ENCODE measurements at regions not wholly inside any gene's neighbourhood (a gene's known extent, or its start where the extent isn't known, plus 50 kb on each side); places are given as distances from the start of the nearest gene placed in this dataset.

DNA sequence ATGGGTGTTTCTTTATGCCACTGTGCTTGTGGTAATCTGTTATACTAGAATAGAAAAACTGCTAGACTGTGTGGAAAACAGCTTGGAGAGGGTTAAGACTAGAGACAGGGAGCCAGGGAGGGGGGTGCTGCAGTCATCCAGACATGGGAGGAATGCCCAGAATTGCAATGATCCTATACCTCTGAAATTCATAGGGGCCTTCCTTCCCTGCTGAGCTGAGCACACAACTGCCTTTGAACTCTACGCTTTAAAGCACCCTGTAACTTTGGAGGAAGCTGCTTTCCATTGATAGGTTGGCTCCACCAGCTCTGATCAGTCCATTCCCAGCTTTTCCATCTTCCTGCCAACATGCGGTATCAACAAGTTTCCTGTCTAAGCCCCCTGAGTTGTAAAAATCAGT, 155.9 kb upstream of the RASGEF1B start:
- DNase-seq = no peak
- no peak for ATAC-seq

DNA sequence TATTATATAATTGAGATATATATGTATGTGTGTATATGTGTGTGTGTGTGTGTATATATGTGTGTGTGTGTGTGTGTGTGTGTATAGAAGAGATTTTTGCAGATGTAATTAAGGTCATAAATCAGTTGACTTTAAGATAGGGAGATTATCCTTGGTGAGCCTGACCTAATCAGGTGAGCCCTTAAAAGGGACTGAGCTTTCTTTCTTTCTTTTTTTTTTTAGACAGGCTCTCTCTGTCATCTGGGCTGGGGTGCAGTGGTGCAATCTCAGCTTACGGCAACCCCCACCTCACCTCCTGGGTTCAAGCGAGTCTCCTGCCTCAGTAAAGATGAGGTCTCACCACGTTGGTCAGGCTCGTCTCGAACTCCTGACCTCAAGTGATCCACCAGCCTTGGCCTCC, 155.1 kb upstream of the RASGEF1B start:
- ATAC-seq = no peak
- no peak for DNase-seq

DNA sequence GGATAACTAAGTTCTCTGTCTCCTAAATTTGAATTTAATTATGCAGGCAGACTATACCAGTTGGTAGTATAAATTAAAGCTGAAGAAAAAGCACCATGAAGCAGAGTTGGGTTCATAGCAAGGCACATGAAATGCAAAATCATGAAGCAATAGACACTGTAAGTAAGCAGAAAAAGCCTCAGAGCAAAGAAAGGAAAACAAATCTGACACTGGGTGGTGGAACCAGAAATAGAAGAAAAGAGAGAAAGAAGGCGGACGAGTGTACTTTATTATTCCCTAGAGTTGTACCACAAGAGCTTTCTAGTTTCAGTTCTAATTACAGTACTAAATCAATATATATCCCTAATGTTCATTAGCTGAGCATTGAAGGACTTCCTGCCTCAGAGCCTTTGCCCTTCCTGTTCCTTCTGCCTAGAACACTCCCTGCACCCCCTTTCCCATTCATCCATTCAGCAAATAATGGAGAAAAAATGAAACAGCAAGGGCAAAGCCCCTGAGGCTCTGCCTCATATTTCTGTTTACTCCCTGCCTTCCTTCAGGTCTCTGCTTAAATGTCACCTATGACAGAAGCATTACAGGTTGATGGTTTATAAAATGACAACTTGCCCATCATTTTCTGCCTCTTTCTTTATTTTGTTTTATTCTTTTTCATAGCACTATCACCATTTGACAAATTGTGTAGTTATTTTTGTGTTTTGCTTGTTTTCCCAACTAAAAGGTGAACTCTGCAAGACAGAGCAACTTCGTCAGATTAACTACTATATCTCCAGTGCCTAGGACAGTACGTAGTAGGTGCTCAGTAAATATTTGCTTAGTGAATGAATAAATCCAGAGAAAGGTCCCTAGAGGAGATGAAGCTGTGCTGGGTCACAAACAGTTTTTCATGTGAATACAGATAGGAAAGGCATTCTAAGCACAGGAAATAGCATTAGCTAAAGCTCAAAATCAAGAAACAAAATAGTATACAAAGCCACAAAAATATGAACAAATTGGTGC, 154.0 kb upstream of the RASGEF1B start:
- ATAC-seq (no peak), DNase-seq (no peak)

DNA sequence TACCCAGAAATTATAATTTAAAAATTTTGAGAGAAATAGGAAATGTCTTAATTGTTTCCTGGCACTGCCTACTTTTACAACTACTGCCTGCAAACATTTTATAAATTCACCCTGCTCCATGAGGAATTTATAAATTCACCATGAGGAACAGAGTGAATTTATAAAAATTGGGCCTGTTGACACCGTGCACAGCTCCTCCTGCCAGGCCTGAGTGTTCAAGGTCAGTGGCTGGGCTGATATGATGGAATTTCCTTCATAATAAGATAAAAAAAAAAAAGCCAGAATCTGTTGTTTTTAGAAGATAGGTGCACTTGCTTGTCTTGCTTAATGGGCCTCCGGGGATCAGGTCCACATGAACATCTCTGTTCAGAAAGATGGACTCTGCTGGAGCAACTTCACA, 151.7 kb upstream of the RASGEF1B start:
- no peak for ATAC-seq
- DNase-seq = no peak

DNA sequence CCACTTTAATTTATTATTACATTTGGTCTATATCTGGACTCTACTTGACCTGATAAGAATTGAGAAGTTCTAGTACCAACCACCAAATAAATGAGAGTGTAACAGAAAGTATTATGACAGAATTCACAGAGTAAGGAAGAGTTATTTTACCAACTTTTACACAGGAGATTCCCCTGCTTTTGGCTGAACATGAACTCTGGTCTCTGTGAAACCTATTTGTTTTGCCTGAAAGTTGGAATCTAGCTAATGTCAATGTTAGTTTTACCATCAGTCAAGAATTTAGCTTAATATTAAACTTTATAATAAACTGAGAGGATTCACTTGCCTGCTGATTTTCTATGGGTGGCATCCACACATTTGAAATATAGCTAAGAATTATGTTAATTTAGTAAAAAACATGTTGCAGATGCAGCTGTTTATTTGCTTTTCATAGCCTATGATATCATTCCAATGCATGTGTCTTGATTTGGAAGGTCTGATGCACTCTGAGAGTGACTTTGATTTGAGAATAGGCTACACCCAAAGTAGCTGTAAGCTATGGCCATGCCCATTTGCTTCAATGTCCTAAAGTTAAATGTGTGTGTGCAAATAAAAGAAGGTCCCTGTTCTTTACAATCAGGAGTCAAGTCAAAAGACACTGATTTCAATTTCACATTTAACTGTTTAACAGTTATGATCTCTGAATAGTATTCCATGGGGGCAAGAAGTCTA, 150.9 kb upstream of the RASGEF1B start:
- DNase-seq (no peak), ATAC-seq (no peak)

DNA sequence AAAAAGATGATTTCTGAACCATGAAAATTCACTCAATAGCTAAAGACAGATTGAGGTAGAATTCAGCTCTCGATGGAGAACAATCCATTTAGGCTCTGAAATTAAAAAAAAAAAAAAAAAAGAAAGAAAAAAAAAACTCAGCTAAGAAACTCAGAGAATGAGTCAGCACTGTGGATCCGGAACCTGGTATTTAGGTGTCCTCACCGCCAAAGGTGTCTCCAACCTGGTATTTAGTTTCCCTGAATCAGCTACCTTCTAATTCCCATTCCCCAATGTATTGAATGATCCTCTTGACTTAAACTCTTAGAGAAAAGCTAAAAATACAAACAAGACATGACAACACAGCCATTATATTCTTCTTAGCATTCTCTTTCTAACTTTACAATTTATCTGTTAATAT, 150.3 kb upstream of the RASGEF1B start:
- no peak for DNase-seq
- ATAC-seq = no peak

DNA sequence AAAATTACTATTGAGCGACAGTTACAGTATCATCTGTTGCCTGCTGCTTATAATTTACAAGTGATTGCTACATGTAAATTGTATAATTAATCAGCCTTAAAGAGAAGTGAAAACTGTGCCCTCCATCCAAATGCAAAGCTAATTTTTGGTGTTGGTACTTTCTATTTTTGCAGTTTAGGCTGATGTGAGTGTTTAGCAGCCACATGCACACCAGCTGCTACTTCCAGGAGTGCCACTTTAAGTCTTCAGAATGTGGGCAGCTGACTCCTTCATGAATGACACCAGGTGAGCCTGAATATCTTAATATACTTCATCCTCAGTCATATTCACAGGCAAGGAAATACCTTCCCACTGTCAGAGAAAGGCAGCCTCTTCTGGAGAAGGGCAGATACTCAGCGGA, 149.8 kb upstream of the RASGEF1B start:
- DNase-seq (no peak), ATAC-seq (no peak)

DNA sequence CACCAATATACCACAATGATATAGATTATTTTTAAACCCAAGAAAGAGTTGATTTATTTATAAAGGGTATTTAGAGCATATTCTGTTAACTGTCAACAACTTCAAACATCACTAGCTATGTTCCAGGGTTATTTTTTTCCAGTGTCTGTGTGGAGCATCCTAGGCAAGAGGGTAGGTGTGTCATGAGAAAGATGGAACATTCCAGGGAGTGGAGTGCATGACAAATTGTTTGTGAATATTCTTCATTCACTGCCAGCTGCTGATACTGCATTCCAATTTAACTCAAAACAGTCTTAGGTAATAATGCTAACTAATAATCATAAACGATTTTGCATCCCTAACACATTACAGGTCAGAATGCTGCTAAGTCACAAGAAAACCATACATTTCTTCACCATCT, 148.7 kb upstream of the RASGEF1B start:
- ATAC-seq = no peak
- no peak for DNase-seq

DNA sequence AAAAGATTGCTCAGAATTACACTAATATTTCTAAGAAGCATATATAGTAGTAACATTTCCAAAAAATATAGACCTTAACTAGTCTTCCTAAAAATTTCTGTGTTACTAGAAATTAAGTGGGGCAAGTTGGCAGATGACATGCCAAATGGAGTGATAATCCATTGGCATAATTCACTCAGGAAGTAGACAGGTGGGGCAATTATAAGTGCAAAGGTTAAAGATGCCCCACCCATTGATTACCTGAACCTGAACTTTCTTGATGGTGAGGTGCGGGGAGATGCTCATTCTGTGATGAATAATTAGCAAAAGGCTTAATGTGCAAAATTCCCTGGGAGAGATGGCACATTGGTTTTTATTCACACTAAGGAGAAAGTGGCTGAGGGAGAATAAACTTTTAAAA, 145.8 kb upstream of the RASGEF1B start:
- ATAC-seq (no peak), DNase-seq (no peak)

DNA sequence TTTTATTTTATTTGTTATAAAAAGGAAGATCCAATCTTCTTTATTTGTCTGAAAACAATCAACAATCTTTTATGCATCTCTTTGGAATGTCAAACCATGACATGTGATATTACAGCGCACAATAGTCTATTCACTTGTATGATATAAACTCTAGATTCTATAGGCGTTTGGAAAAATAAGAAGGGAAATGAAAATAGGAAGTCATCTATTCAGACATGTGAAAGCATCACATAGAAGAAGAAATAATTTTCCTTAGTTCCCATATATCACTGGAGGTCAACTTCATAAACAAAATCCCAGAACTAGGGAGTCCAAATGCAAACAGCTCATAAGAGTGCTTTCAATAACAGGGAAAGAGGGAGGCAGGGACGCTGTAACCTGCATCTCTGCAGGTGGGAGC, 139.5 kb upstream of the RASGEF1B start:
- ATAC-seq = no peak
- DNase-seq = no peak

DNA sequence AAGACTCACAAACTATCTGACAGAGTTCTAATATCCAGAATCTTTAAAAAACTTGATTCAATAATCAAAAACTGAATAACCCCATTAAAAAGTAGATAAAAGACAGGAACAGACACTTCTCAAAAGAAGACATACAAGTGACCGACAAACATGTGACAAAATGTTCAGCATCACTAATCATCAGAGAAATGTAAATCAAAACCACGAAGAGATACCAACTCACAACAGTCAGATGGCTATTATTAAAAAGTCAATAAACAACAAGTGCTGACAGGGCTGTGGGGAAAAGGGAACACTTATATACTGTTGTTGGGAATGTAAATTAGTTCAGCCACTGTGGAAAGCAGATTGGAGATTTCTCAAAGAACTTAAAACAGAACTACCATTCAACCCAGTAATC, 138.1 kb upstream of the RASGEF1B start:
- ATAC-seq (no peak), DNase-seq (no peak)

DNA sequence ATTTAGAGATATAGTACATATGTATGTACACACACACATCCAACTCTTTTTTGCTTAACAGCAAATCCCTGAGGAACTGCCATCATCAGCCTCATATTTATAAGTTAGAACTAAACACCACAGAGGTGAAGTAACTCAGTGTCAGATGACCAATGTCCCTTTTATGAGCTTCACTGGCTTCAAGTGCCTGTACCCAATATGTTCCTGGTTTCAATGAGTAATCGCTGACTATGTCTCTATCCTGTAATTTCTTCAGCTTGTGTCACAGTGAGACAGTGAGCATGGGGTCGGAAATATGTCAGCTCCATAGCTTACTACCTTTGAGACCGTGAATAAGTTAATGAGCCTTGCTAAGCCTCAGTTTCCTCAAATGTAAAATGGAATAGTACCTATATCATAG, 136.2 kb upstream of the RASGEF1B start:
- ATAC-seq (no peak), DNase-seq (no peak)

DNA sequence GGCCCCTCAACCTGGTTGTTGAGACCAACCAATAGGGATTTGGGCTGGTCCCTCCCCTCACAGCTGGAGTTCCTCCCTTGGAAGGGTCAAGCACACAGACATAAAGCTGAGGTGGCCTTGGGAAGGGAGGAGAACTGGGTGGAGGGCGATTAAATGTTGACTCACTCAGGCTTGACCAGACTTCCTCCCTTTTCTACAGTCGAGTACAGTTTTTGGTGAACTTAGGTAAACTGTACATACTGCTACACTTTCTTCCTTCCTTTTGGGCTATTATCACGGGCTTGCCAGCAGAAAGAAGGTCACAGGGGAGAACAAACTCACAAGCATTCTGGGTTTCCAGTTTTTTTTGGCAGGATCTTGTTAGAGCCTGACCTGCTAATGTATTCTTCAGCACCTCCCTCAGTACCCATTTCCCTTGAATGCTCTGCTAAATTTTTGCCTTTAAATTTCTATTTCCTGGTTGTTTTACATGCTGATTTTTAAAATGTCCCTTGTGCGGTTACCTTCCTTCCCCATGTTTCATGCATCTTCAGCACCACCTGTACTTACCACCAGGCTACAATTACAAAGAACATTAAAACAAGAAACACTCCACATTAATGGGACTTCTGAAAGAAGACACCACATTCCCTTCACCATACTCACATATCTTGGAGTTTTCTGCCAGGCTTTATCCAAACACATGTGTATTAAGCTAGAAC, 135.2 kb upstream of the RASGEF1B start:
- no peak for DNase-seq
- no peak for ATAC-seq

DNA sequence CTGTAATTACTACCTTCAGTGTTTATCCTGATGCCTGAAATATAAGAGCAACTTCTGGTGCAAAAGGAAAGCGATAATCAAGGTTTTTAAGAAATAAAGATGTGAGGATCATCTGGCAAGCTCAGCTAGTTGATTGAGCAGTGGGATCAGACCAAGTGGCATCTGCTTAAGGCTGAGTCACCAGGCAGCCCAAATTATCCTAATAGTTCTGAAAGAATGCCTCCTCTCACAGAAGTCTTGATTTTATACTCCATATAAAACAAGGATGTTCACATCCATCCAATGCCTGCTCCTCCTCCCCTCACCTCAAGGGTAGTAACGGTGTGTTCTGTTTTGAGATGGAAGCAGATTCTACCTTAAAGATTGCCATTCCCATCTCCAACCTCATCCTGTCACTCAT, 134.5 kb upstream of the RASGEF1B start:
- ATAC-seq (no peak), DNase-seq (no peak)

DNA sequence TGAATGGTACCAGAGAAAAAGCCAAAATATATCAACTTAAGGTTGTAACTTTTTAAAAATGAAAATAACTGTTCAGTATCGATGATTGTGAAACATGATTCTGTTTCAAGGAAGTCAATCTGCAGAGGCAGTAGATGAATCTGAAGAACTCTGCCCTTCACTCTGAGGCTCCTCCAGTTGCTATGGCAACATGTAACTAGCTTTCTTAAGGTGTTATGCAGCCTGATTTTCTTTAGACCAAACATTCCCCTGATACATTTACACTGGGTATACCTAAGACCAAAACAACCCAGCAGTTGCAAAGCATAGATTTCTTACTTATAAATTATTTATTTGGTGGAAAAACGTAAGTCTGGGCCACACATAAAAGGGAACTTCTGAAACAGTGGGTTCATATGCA, 133.6 kb upstream of the RASGEF1B start:
- ATAC-seq (no peak), DNase-seq (no peak)

DNA sequence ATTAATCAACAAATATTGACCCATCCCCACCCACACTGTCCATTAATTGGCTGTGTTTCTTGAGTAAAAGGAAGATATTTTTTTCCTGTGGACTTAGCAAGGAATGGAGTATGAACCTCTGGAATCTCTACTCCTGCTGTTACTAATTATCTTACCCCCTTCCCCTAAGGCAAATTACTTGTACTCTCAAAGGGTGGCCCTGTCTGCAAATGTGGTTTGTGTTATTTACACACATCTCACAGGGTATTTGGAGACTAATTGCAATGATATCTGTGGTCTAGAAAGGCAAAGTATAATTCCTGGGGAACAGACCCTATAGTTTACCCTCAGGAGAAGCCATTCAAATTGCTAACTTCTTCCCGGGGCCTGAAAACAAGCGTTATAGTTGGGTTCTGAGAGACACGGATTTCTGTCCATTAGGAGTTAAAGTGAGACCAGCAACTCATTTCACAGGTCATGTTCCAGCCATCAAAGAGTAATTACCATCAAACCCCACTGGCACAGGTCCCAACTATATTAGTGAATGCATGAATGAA, 133.0 kb upstream of the RASGEF1B start:
- DNase-seq (no peak), ATAC-seq (no peak)

DNA sequence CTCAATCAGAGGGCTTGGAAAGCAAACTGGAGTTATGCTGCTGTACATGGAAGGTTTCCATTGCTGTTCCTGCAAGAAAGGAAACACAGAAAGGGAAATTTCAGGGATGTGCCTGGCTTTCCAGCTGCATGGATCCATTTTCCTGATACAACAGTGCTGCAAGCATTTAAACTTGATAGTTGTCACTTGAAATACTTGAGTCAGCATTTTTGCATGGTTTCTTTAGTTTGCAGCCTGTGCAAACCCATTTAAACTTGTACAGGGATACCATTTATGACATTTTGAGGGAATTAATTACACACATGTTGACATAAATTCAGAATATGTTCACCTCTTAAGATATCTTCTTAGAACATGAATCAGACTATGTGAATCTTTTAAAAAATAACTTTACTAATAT, 131.1 kb upstream of the RASGEF1B start:
- no peak for ATAC-seq

DNA sequence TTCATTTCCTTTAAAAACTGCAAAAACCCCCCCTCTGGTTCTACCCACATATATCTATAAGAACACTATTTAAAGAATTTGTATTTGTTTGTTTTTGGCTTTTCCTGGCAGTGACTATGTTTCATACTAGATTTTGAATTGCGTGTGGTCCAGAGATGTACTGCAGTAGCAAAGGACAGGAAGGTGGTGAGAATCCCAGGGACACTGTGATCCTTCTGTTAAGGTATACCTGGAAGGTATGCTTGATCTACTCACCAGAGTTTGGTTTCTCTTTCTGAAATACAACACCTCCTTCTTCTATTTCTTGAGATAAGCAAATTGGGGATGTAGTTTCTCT, 129.6 kb upstream of the RASGEF1B start:
- DNase-seq = no peak
- no peak for ATAC-seq

More for the DNA sequence above, 131.1 kb upstream of the RASGEF1B start:
- DNase-seq = no peak

DNA sequence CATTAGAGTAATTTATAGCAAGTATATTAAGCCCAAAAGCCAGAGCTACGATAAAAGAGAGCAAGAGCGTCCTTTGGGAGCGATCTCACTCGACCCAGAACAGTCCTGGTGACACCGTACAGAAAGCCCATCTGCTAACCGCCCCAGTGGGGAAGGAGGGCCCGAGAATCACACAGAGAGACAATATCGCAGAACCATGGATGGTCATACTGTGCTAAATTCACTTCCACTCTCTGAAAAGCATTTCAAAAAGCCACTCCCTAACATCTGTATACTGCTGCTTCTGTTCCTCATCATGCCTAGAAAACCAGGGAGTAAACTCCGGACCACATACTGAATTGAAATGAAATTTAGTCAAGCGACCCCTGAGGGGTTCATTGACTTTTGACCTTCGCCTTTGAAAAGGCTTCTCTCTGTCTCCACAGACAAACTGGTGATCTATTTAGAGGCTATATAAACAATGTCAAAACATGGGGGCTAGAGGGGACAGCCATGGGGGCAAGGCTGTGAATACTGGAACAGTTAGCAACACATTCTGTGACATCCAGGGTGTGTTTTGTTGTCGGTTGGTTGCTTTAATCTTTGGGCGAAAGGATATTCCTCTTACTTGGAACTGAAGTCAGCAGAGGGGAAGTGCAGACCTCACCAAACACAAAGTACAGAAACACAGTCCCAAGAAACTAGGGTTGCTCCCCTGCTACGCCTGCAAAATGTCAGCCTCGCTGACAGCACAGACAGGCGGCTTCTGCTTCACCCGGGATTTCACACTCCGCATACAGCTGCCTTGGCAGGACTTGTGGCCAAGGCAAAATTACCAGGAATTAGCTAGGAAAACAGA, 129.0 kb upstream of the RASGEF1B start:
- DNase-seq = no peak
- ATAC-seq = no peak

DNA sequence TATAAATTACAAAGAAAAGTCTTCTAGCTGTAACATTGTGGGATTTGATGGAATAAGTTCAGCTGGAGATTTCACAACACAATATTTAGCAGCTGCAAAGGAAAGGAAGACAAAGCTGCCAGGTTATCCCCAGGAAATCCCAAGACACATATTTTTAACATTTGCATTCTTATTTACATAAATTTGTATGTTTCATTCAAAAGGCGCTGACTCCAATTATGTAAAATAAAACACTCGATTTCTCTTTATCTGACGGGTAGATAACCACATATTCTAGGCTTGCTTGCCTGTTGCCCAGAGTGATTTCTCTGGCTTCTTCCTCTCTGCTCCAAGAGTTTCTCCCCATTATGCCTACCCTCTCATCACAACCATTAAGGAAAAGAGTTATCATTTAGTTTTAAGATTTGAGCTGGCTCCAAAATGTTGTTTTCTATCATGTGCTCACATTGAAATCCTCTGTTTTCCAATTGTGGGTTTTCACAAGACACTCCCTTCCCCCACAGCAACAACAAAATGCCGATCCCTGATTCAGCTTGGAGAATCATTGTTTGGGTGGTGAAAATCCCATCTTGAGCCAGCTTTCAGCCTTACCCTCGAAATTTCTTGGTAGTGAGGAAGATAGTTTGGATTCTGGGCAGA, 128.2 kb upstream of the RASGEF1B start:
- DNase-seq (no peak), ATAC-seq (no peak)
